ENCODE measurements at regions not wholly inside any gene's neighbourhood (a gene's known extent, or its start where the extent isn't known, plus 50 kb on each side); places are given as distances from the start of the nearest gene placed in this dataset.

DNA sequence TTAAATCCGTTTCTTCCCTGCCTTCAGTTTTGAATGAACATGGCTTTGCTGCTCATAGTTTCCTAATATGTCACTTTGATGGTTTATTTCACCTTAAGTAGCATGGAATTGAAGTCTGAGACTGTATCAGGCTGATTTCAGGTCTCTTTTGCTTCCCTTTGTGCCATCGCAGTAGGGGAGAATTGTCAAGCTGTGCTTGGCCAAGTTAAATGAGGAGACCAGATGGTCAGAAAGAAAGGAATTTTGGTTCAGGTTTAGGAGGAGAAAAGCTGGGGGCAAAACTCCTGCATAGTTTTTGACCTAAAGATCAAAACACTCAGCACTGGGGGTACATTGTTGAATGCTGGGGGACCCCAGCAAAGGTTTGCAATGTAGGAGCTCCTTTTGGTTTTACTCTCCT is 398.4 kb downstream of the NUAK1 start:
- Histone ChIP-seq H3K27ac (ENCODE audit: insufficient read depth in 1 of 2, low read depth in 1 of 2, low read length in 2 of 2, poor library complexity in 1 of 2, severe bottlenecking in 2 of 2) (no peak overlapping the region), H3K9me3 (ENCODE audit: control extremely low read depth in 1 of 5, control insufficient read depth in 4 of 5, insufficient read depth in 2 of 5, low read depth in 1 of 5, low read length in 4 of 5) (no peaks in the 10 kb centered on the region), H3K27me3 (replicated peaks in 2 of 5; ENCODE audit: control insufficient read depth in 4 of 5, insufficient read depth in 5 of 5, low read length in 4 of 5) (peaks cover 0 to 10% (median 0%) of the 10 kb centered on the region in 5 experiments), H3K4me1 (ENCODE audit: control extremely low read depth in 1 of 4, control insufficient read depth in 4 of 4, insufficient read depth in 4 of 4, low read length in 3 of 4) (peaks cover 0 to 4% (median under 1%) of the 10 kb centered on the region in 4 experiments), H3K4me3 (ENCODE audit: control insufficient read depth in 1 of 7, extremely low read depth in 1 of 7, insufficient read depth in 4 of 7, low read depth in 2 of 7, low read length in 6 of 7) (no peak overlapping the region), H3K36me3 (ENCODE audit: control insufficient read depth in 4 of 4, insufficient read depth in 4 of 4, low read length in 3 of 4) (no peaks in the 10 kb centered on the region)
- DNase-seq: no peak
- ChIA-PET CTCF (no interaction called here), POLR2A (no interaction called here)
- 100% methylated on average over 2 of the region's 2 CpGs for WGBS (ENCODE audit: insufficient coverage)

GRCh38 chr12:105740970-105741725 is 397.6 kb downstream of the NUAK1 start:
- Histone ChIP-seq H3K4me1 (ENCODE audit: control extremely low read depth in 1 of 4, control insufficient read depth in 4 of 4, insufficient read depth in 4 of 4, low read length in 3 of 4) (peaks cover 0 to 4% (median under 1%) of the 10 kb centered on the region in 4 experiments), H3K9me3 (ENCODE audit: control extremely low read depth in 1 of 5, control insufficient read depth in 4 of 5, insufficient read depth in 2 of 5, low read depth in 1 of 5, low read length in 4 of 5) (no peaks in the 10 kb centered on the region), H3K27ac (ENCODE audit: insufficient read depth in 1 of 2, low read depth in 1 of 2, low read length in 2 of 2, poor library complexity in 1 of 2, severe bottlenecking in 2 of 2) (no peak overlapping the region), H3K27me3 (replicated peaks in 2 of 5; ENCODE audit: control insufficient read depth in 4 of 5, insufficient read depth in 5 of 5, low read length in 4 of 5) (peaks cover 0 to 10% (median 0%) of the 10 kb centered on the region in 5 experiments), H3K36me3 (ENCODE audit: control insufficient read depth in 4 of 4, insufficient read depth in 4 of 4, low read length in 3 of 4) (no peaks in the 10 kb centered on the region), H3K4me3 (ENCODE audit: control insufficient read depth in 1 of 7, extremely low read depth in 1 of 7, insufficient read depth in 4 of 7, low read depth in 2 of 7, low read length in 6 of 7) (no peak overlapping the region)
- peak in 1 of 3 donors; percentile 8 for DNase-seq
- POLR2A ChIA-PET: no interaction called here
- CTCF ChIA-PET: interaction anchor here (0.6 kb wide), 1 partner anchor 22 kb away, joined by 3 read pairs; no protein-coding TSS in a partner anchor
- 39% methylated on average over 7 of the region's 9 CpGs for WGBS (ENCODE audit: insufficient coverage)

GRCh38 chr12:105741786-105742566 is 396.8 kb downstream of the NUAK1 start:
- ChIA-PET CTCF (no interaction called here), POLR2A (no interaction called here)
- no peak for DNase-seq
- Histone ChIP-seq H3K27me3 (replicated peaks in 2 of 5; ENCODE audit: control insufficient read depth in 4 of 5, insufficient read depth in 5 of 5, low read length in 4 of 5) (peaks cover 0 to 10% (median 0%) of the 10 kb centered on the region in 5 experiments), H3K27ac (ENCODE audit: insufficient read depth in 1 of 2, low read depth in 1 of 2, low read length in 2 of 2, poor library complexity in 1 of 2, severe bottlenecking in 2 of 2) (no peak overlapping the region), H3K9me3 (ENCODE audit: control extremely low read depth in 1 of 5, control insufficient read depth in 4 of 5, insufficient read depth in 2 of 5, low read depth in 1 of 5, low read length in 4 of 5) (no peaks in the 10 kb centered on the region), H3K4me1 (ENCODE audit: control extremely low read depth in 1 of 4, control insufficient read depth in 4 of 4, insufficient read depth in 4 of 4, low read length in 3 of 4) (peaks cover 0 to 4% (median under 1%) of the 10 kb centered on the region in 4 experiments), H3K4me3 (ENCODE audit: control insufficient read depth in 1 of 7, extremely low read depth in 1 of 7, insufficient read depth in 4 of 7, low read depth in 2 of 7, low read length in 6 of 7) (no peak overlapping the region), H3K36me3 (ENCODE audit: control insufficient read depth in 4 of 4, insufficient read depth in 4 of 4, low read length in 3 of 4) (no peaks in the 10 kb centered on the region)
- WGBS (ENCODE audit: insufficient coverage): 90% methylated on average over 9 of the region's 9 CpGs

DNA sequence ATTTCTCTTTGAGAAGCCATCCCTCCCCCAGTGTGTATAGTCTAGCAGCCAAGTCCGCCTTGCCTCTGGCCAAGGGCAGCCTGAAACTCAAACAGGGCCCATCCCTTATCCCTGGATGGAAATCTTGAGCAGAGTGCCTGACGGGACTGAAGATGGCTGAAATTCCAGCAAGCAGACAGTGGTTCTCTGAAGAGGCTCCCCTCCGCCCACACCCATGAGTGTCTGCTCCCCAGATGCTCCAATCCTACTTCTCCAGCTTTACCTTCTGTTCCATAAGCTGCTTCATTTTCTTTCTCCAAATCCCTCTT is 396.2 kb downstream of the NUAK1 start:
- Histone ChIP-seq H3K4me3 (ENCODE audit: control insufficient read depth in 1 of 7, extremely low read depth in 1 of 7, insufficient read depth in 4 of 7, low read depth in 2 of 7, low read length in 6 of 7) (no peak overlapping the region), H3K36me3 (ENCODE audit: control insufficient read depth in 4 of 4, insufficient read depth in 4 of 4, low read length in 3 of 4) (no peaks in the 10 kb centered on the region), H3K9me3 (ENCODE audit: control extremely low read depth in 1 of 5, control insufficient read depth in 4 of 5, insufficient read depth in 2 of 5, low read depth in 1 of 5, low read length in 4 of 5) (no peaks in the 10 kb centered on the region), H3K27me3 (replicated peaks in 2 of 5; ENCODE audit: control insufficient read depth in 4 of 5, insufficient read depth in 5 of 5, low read length in 4 of 5) (peaks cover 0 to 10% (median 0%) of the 10 kb centered on the region in 5 experiments), H3K27ac (ENCODE audit: insufficient read depth in 1 of 2, low read depth in 1 of 2, low read length in 2 of 2, poor library complexity in 1 of 2, severe bottlenecking in 2 of 2) (no peak overlapping the region), H3K4me1 (ENCODE audit: control extremely low read depth in 1 of 4, control insufficient read depth in 4 of 4, insufficient read depth in 4 of 4, low read length in 3 of 4) (peaks cover 0 to 4% (median under 1%) of the 10 kb centered on the region in 4 experiments)
- CTCF ChIA-PET: no interaction called here
- POLR2A ChIA-PET: no interaction called here
- DNase-seq: no peak
- WGBS (ENCODE audit: insufficient coverage): 94% methylated on average over 3 of the region's 3 CpGs

DNA sequence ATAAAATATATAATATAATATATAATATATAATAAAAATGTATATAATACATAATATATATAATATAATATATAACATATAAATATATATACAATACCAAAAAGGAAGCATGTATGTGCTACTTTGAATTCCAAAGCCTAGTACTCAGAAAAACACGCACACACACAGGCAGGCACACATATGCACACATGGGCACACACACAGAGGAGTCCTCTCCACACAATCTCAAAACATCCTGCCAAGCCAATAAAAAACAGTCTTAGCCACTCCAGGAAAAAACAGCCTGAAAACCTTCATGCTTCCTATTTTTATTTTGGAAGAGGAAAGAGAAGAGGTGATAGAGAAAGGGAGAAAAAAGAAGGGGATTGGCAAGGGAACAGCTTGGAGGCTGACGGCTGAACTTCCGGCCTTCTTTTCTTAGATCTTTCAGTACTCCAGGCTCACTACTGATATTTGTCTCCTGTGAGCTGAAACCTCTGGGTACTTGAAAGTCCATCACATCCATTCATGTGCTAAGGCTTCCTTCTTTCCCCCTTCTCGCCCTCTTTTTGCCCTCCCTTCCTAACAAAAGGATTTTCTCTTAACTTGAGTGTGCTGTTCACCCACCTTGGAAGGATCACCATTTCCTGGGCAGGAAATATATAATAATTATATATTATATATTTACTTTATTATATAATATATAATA is 394.2 kb downstream of the NUAK1 start:
- 100% methylated on average over 3 of the region's 4 CpGs for WGBS (ENCODE audit: insufficient coverage)
- DNase-seq: no peak
- Histone ChIP-seq H3K36me3 (ENCODE audit: control insufficient read depth in 4 of 4, insufficient read depth in 4 of 4, low read length in 3 of 4) (no peaks in the 10 kb centered on the region), H3K4me1 (ENCODE audit: control extremely low read depth in 1 of 4, control insufficient read depth in 4 of 4, insufficient read depth in 4 of 4, low read length in 3 of 4) (peaks cover 0 to 4% (median under 1%) of the 10 kb centered on the region in 4 experiments), H3K4me3 (ENCODE audit: control insufficient read depth in 1 of 7, extremely low read depth in 1 of 7, insufficient read depth in 4 of 7, low read depth in 2 of 7, low read length in 6 of 7) (no peak overlapping the region), H3K27ac (ENCODE audit: insufficient read depth in 1 of 2, low read depth in 1 of 2, low read length in 2 of 2, poor library complexity in 1 of 2, severe bottlenecking in 2 of 2) (no peak overlapping the region), H3K27me3 (replicated peaks in 2 of 5; ENCODE audit: control insufficient read depth in 4 of 5, insufficient read depth in 5 of 5, low read length in 4 of 5) (peaks cover 0 to 11% (median 1%) of the 10 kb centered on the region in 5 experiments), H3K9me3 (ENCODE audit: control extremely low read depth in 1 of 5, control insufficient read depth in 4 of 5, insufficient read depth in 2 of 5, low read depth in 1 of 5, low read length in 4 of 5) (no peaks in the 10 kb centered on the region)
- ChIA-PET POLR2A (no interaction called here), CTCF (no interaction called here)

DNA sequence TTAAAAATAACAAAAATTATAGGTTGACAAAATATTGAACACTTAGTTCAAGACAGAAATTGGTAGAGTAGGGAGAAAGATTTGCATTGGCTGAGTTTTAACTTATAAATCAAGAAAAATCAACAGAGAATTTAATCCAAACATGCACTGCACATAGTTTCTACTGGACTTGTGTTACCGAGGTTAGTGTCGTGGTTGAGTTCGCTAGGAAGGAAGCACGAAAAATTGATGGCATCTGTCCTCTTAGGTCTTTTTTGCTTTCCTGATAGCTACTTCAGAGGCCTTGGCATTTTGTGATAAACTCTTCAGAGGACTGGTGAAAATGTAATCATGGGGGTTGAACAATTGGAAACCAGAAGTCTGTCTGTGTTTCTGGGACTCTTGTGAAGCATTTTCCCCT is 392.9 kb downstream of the NUAK1 start:
- Histone ChIP-seq H3K9me3 (ENCODE audit: control extremely low read depth in 1 of 5, control insufficient read depth in 4 of 5, insufficient read depth in 2 of 5, low read depth in 1 of 5, low read length in 4 of 5) (no peaks in the 10 kb centered on the region), H3K27me3 (replicated peaks in 2 of 5; ENCODE audit: control insufficient read depth in 4 of 5, insufficient read depth in 5 of 5, low read length in 4 of 5) (peaks cover 0 to 9% (median 0%) of the 10 kb centered on the region in 5 experiments), H3K4me1 (ENCODE audit: control extremely low read depth in 1 of 4, control insufficient read depth in 4 of 4, insufficient read depth in 4 of 4, low read length in 3 of 4) (peaks cover 0 to 4% (median under 1%) of the 10 kb centered on the region in 4 experiments), H3K27ac (ENCODE audit: insufficient read depth in 1 of 2, low read depth in 1 of 2, low read length in 2 of 2, poor library complexity in 1 of 2, severe bottlenecking in 2 of 2) (no peak overlapping the region), H3K36me3 (ENCODE audit: control insufficient read depth in 4 of 4, insufficient read depth in 4 of 4, low read length in 3 of 4) (no peaks in the 10 kb centered on the region), H3K4me3 (ENCODE audit: control insufficient read depth in 1 of 7, extremely low read depth in 1 of 7, insufficient read depth in 4 of 7, low read depth in 2 of 7, low read length in 6 of 7) (no peak overlapping the region)
- ChIA-PET POLR2A (no interaction called here), CTCF (no interaction called here)
- DNase-seq: no peak
- 71% methylated on average over 4 of the region's 4 CpGs for WGBS (ENCODE audit: insufficient coverage)
